Posterior cingulate gyrus (tissue), 11 donors: ENCODE measurements at regions not wholly inside any gene's neighbourhood (a gene's known extent, or its start where the extent isn't known, plus 50 kb on each side); places are given as distances from the start of the nearest gene placed in this dataset.

Source experiments
- DNase-seq, 10 donors: peaks; one replicate each; pipeline versions ENCODE4 v3.0.0 to v3.0.0-alpha.2; 2020 to 2021; ENCODE audit warnings: mixed read lengths in 3 of 10
- intact Hi-C: fragments of 100-400 bp; cut with DNase I; formaldehyde crosslinking; loops from one replicate; pipeline ENCODE4 v1.15.1; 2023

- DNase-seq = no peak
- intact Hi-C loops = no loop called here
Measured at GRCh38 chr6:149261364-149262040, 56.0 kb upstream of the TAB2 start.

GRCh38 chr6:149263321-149263720, 54.2 kb upstream of the TAB2 start:
- intact Hi-C loops = no loop called here
- DNase-seq = no peak

GRCh38 chr6:149264629-149265028, 52.9 kb upstream of the TAB2 start:
- no peak for DNase-seq
- intact Hi-C loops = no loop called here

- DNase-seq = no peak
- intact Hi-C loops = no loop called here
Measured at GRCh38 chr6:149265945-149266344, 51.6 kb upstream of the TAB2 start.

- DNase-seq = no peak
- intact Hi-C loops = no loop called here
Measured at GRCh38 chr6:149266659-149267058, 50.9 kb upstream of the TAB2 start.

- no peak for DNase-seq
- intact Hi-C loops = no loop called here
Measured at GRCh38 chr6:149267072-149267471, 50.4 kb upstream of the TAB2 start.

GRCh38 chr6:149267513-149268043, 49.9 kb upstream of the TAB2 start:
- no peak for DNase-seq
- intact Hi-C loops = no loop called here
